Trophoblast cell (in vitro differentiated cells and primary cell): ENCODE measurements at regions not wholly inside any gene's neighbourhood (a gene's known extent, or its start where the extent isn't known, plus 50 kb on each side); places are given as distances from the start of the nearest gene placed in this dataset.
A peak's percentile ranks its signal among the peaks of the same experiment; 100 is the strongest.

Source experiments
- DNase-seq, 2 donors: peaks; one replicate each; pipeline ENCODE4 v3.0.0-alpha.2; 2016
- H2AFZ ChIP-seq: 2 replicates; pipeline ENCODE4 v1.6.1; 2013; ENCODE audit warnings: low read length, moderate library complexity, mild to moderate bottlenecking; ENCODE audit not compliant: insufficient read depth, poor library complexity
- H2AK5ac ChIP-seq: 2 replicates; pipeline ENCODE4 v1.6.1; 2013; ENCODE audit warnings: mild to moderate bottlenecking, low read length
- H2BK120ac ChIP-seq: 2 replicates; pipeline ENCODE4 v1.6.1; 2013; ENCODE audit warnings: low read length, mild to moderate bottlenecking, moderate library complexity; ENCODE audit not compliant: insufficient read depth, poor library complexity
- H2BK12ac ChIP-seq: 2 replicates; pipeline ENCODE4 v1.6.1; 2013; ENCODE audit warnings: mild to moderate bottlenecking, low read length, moderate library complexity
- H2BK5ac ChIP-seq: 2 replicates; pipeline ENCODE4 v1.6.1; 2013; ENCODE audit warnings: low read length, low read depth, moderate library complexity, mild to moderate bottlenecking; ENCODE audit not compliant: poor library complexity
- H3K14ac ChIP-seq: 2 replicates; pipeline ENCODE4 v1.6.1; 2013; ENCODE audit warnings: mild to moderate bottlenecking, low read length
- H3K18ac ChIP-seq: 2 replicates; pipeline ENCODE4 v1.6.1; 2013; ENCODE audit warnings: mild to moderate bottlenecking, low read length
- H3K23ac ChIP-seq: 2 replicates; pipeline ENCODE4 v1.6.1; 2013; ENCODE audit warnings: low read length
- H3K27ac ChIP-seq: 2 replicates; pipeline ENCODE4 v1.5.1; 2013; ENCODE audit warnings: low read depth, mild to moderate bottlenecking, inconsistent platforms, low read length, moderate library complexity
- H3K27me3 ChIP-seq: 2 replicates; pipeline ENCODE4 v1.6.1; 2013; ENCODE audit warnings: inconsistent platforms, mild to moderate bottlenecking, low read length, moderate library complexity; ENCODE audit not compliant: insufficient read depth
- H3K36me3 ChIP-seq, 2 experiments: 1 replicate in 1 of 2; 2 replicates in 1 of 2; pipeline ENCODE4 v1.6.1; 2013; ENCODE audit warnings: low read length in 2 of 2, mild to moderate bottlenecking in 2 of 2, moderate library complexity in 1 of 2; ENCODE audit not compliant: insufficient read depth in 2 of 2, control insufficient read depth in 1 of 2
- H3K4ac ChIP-seq: 2 replicates; pipeline ENCODE4 v1.6.1; 2013; ENCODE audit warnings: low read depth, mild to moderate bottlenecking, low read length, moderate library complexity
- H3K4me1 ChIP-seq, 2 experiments: 1 replicate in 1 of 2; 2 replicates in 1 of 2; pipeline ENCODE4 v1.6.1; 2013; ENCODE audit warnings: low read length in 2 of 2, mild to moderate bottlenecking in 2 of 2, moderate library complexity in 1 of 2; ENCODE audit not compliant: insufficient read depth in 2 of 2, control insufficient read depth in 1 of 2
- H3K4me2 ChIP-seq: 2 replicates; pipeline ENCODE4 v1.6.1; 2013; ENCODE audit warnings: inconsistent platforms, mild to moderate bottlenecking, low read length, moderate library complexity
- H3K4me3 ChIP-seq: 2 replicates; pipeline ENCODE4 v1.5.1; 2013; ENCODE audit warnings: mild to moderate bottlenecking, low read depth, low read length, inconsistent platforms
- H3K79me1 ChIP-seq: one replicate; pipeline ENCODE4 v1.6.1; 2013; ENCODE audit warnings: low read length
- H3K79me2 ChIP-seq: 2 replicates; pipeline ENCODE4 v1.6.1; 2013; ENCODE audit warnings: low read length, mild to moderate bottlenecking; ENCODE audit not compliant: control insufficient read depth, insufficient read depth, poor library complexity
- H3K9ac ChIP-seq: 2 replicates; pipeline ENCODE4 v1.6.1; 2013; ENCODE audit warnings: mild to moderate bottlenecking, low read length
- H3K9me3 ChIP-seq: 2 replicates; pipeline ENCODE4 v1.6.1; 2013; ENCODE audit warnings: low read depth, mild to moderate bottlenecking, control low read depth, inconsistent platforms, low read length; ENCODE audit not compliant: insufficient read depth
- H4K12ac ChIP-seq: 2 replicates; pipeline ENCODE4 v1.6.1; 2013; ENCODE audit warnings: low read depth, mild to moderate bottlenecking, low read length, moderate library complexity
- H4K8ac ChIP-seq: 2 replicates; pipeline ENCODE4 v1.6.1; 2013; ENCODE audit warnings: low read depth, mild to moderate bottlenecking, low read length, moderate library complexity
- H4K91ac ChIP-seq: one replicate; pipeline ENCODE4 v1.6.1; 2013; ENCODE audit warnings: low read depth, mild to moderate bottlenecking, low read length, moderate library complexity
- WGBS: extraction: QIAGEN DNeasy Blood & Tissue Kit; methylation state at CpG from one replicate; pipeline ENCODE4 v1.1.7; 2013; ENCODE audit warnings: missing lambda C conversion rate; ENCODE audit not compliant: insufficient read length, insufficient coverage; ENCODE audit errors: extremely low coverage; 5-methylcytosine and 5-hydroxymethylcytosine counted together

GRCh38 chr1:216812966-216813365 is 89.7 kb upstream of the ESRRG start:
- Histone ChIP-seq H2AK5ac (no peak overlapping the region), H3K4ac (no peak overlapping the region), H3K4me1 (no peaks in the 10 kb centered on the region), H3K9me3 (no peaks in the 10 kb centered on the region), H4K12ac (no peak overlapping the region), H3K79me2 (no peaks in the 10 kb centered on the region), H2BK5ac (no peak overlapping the region), H3K27me3 (no peaks in the 10 kb centered on the region), H2BK120ac (no peak overlapping the region), H2AFZ (no peak overlapping the region), H3K23ac (no peak overlapping the region), H3K27ac (no peak overlapping the region), H3K4me3 (no peak overlapping the region), H3K18ac (no peak overlapping the region), H4K8ac (no peak overlapping the region), H2BK12ac (no peak overlapping the region), H4K91ac (no peak overlapping the region), H3K9ac (no peak overlapping the region), H3K4me2 (no peak overlapping the region), H3K79me1 (no peaks in the 10 kb centered on the region), H3K14ac (no peak overlapping the region), H3K36me3 (no peaks in the 10 kb centered on the region)
- WGBS, result no CpG with 5 or more reads among the region's 4 CpGs
- DNase-seq, result peak in 1 of 2 donors; percentile 23

- Histone ChIP-seq H3K27ac (no peak overlapping the region), H3K18ac (no peak overlapping the region), H2BK5ac (no peak overlapping the region), H4K91ac (no peak overlapping the region), H3K23ac (no peak overlapping the region), H3K4me3 (no peak overlapping the region), H3K14ac (no peak overlapping the region), H3K27me3 (no peaks in the 10 kb centered on the region), H2BK120ac (no peak overlapping the region), H2AK5ac (no peak overlapping the region), H2BK12ac (no peak overlapping the region), H2AFZ (no peak overlapping the region), H3K79me1 (no peaks in the 10 kb centered on the region), H3K9me3 (no peaks in the 10 kb centered on the region), H3K9ac (no peak overlapping the region), H3K4me1 (no peaks in the 10 kb centered on the region), H4K12ac (no peak overlapping the region), H3K79me2 (no peaks in the 10 kb centered on the region), H4K8ac (no peak overlapping the region), H3K36me3 (no peaks in the 10 kb centered on the region), H3K4me2 (no peak overlapping the region), H3K4ac (no peak overlapping the region)
- DNase-seq, result no peak
- no CpG with 5 or more reads among the region's 5 CpGs for WGBS
These were observed 86.4 kb upstream of the ESRRG start for GRCh38 chr1:216809649-216810048.

- no CpG with 5 or more reads among the region's 1 CpG for WGBS
- H2AFZ ChIP-seq, result no peak overlapping the region
- no peak overlapping the region for H3K4ac ChIP-seq
- H3K23ac ChIP-seq, result no peak overlapping the region
- no peak overlapping the region for H2BK12ac ChIP-seq
- H3K4me1 ChIP-seq, result no peaks in the 10 kb centered on the region
- H3K27me3 ChIP-seq, result no peaks in the 10 kb centered on the region
- H3K79me2 ChIP-seq, result no peaks in the 10 kb centered on the region
- H3K4me2 ChIP-seq, result no peak overlapping the region
- peak; percentile 1 to 34 for DNase-seq
- H3K4me3 ChIP-seq, result no peak overlapping the region
- no peak overlapping the region for H3K18ac ChIP-seq
- H3K79me1 ChIP-seq, result no peaks in the 10 kb centered on the region
- H3K9me3 ChIP-seq, result no peaks in the 10 kb centered on the region
- H2BK5ac ChIP-seq, result no peak overlapping the region
- H2BK120ac ChIP-seq, result no peak overlapping the region
- H4K12ac ChIP-seq, result no peak overlapping the region
- H3K27ac ChIP-seq, result no peak overlapping the region
- H3K9ac ChIP-seq, result no peak overlapping the region
- H3K14ac ChIP-seq, result no peak overlapping the region
- no peak overlapping the region for H2AK5ac ChIP-seq
- H4K91ac ChIP-seq, result no peak overlapping the region
- H3K36me3 ChIP-seq, result no peaks in the 10 kb centered on the region
- no peak overlapping the region for H4K8ac ChIP-seq
These were observed 84.5 kb upstream of the ESRRG start for GRCh38 chr1:216807696-216808095.

GRCh38 chr1:216805953-216806352 is 82.7 kb upstream of the ESRRG start:
- Histone ChIP-seq H2BK12ac (no peak overlapping the region), H3K9me3 (no peaks in the 10 kb centered on the region), H3K4ac (no peak overlapping the region), H2AFZ (no peak overlapping the region), H2AK5ac (no peak overlapping the region), H3K23ac (no peak overlapping the region), H2BK120ac (no peak overlapping the region), H3K4me3 (no peak overlapping the region), H3K9ac (no peak overlapping the region), H3K18ac (no peak overlapping the region), H3K4me2 (no peak overlapping the region), H3K36me3 (no peaks in the 10 kb centered on the region), H3K4me1 (no peaks in the 10 kb centered on the region), H3K79me2 (no peaks in the 10 kb centered on the region), H4K12ac (no peak overlapping the region), H3K14ac (no peak overlapping the region), H2BK5ac (no peak overlapping the region), H4K8ac (no peak overlapping the region), H4K91ac (no peak overlapping the region), H3K27me3 (no peaks in the 10 kb centered on the region), H3K79me1 (no peaks in the 10 kb centered on the region), H3K27ac (no peak overlapping the region)
- no peak for DNase-seq
- no CpG with 5 or more reads among the region's 1 CpG for WGBS
